C4-2B (cell line): ENCODE measurements at regions not wholly inside any gene's neighbourhood (a gene's known extent, or its start where the extent isn't known, plus 50 kb on each side); places are given as distances from the start of the nearest gene placed in this dataset.

Source experiments
- ZFX ChIP-seq: fragments of 450-650 bp; IDR thresholded peaks from 2 replicates; pipeline ENCODE4 v1.6.1; 2017
- TF ChIP-seq, protein P1 (sequence below): fragments of 450-650 bp; conservative IDR thresholded peaks from 2 replicates; pipeline ENCODE4 v1.5.1; 2017; ENCODE audit warnings: mild to moderate bottlenecking

DNA sequence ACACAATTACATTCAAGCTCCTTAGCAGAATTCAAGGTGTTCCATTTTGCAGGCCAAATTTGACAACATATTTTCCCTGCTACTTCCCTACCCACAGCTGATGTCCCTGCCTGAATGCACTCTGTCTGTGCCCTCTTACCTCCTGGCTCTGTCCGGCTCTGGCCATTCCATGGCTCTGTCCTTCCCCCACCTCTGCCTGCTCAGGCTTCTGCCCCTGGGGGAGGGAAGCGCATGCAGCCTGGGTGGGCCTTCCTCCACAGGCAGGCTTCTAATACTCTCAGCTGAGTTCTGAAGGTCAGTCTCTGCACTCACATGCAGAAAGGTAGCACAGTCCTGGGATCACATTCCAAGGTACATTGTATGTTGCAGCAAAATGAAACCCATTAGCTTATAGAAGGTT is 113.6 kb upstream of the CACNA2D3 start:
- TF ChIP-seq, protein P1, sequence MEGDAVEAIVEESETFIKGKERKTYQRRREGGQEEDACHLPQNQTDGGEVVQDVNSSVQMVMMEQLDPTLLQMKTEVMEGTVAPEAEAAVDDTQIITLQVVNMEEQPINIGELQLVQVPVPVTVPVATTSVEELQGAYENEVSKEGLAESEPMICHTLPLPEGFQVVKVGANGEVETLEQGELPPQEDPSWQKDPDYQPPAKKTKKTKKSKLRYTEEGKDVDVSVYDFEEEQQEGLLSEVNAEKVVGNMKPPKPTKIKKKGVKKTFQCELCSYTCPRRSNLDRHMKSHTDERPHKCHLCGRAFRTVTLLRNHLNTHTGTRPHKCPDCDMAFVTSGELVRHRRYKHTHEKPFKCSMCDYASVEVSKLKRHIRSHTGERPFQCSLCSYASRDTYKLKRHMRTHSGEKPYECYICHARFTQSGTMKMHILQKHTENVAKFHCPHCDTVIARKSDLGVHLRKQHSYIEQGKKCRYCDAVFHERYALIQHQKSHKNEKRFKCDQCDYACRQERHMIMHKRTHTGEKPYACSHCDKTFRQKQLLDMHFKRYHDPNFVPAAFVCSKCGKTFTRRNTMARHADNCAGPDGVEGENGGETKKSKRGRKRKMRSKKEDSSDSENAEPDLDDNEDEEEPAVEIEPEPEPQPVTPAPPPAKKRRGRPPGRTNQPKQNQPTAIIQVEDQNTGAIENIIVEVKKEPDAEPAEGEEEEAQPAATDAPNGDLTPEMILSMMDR = no peak
- no peak for TF ChIP-seq ZFX
